ENCODE measurements at regions not wholly inside any gene's neighbourhood (a gene's known extent, or its start where the extent isn't known, plus 50 kb on each side); places are given as distances from the start of the nearest gene placed in this dataset.

- H3K36me3 ChIP-seq (ENCODE audit: insufficient read depth, insufficient read length, low read length): no peaks in the 10 kb centered on the region
- H3K4me1 ChIP-seq (ENCODE audit: insufficient read depth, insufficient read length): no peaks in the 10 kb centered on the region
- TF ChIP-seq ZNF274 (IDR thresholded peaks at IDR 0.05; ENCODE audit: low read depth, low read length) (no peak), SUZ12 (IDR thresholded peaks at IDR 0.05; ENCODE audit: extremely low read depth, insufficient read depth, insufficient read length) (no peak), YY1 (IDR thresholded peaks at IDR 0.05; ENCODE audit: insufficient read depth, insufficient read length) (no peak)
- H3K4me3 ChIP-seq (ENCODE audit: insufficient read length, low read depth): no peak overlapping the region
- no peak overlapping the region for H3K9ac ChIP-seq (ENCODE audit: insufficient read length, low read depth)
- no peaks in the 10 kb centered on the region for H3K27me3 ChIP-seq (ENCODE audit: insufficient read depth, insufficient read length)
- H3K9me3 ChIP-seq (ENCODE audit: insufficient read depth, low read length): no peaks in the 10 kb centered on the region
- DNase-seq (ENCODE audit: low read depth, low spot score): no peak
Measured at GRCh38 chr7:25279705-25280104, 51.4 kb upstream of the NPVF start.

GRCh38 chr7:25280181-25280580 is 51.9 kb upstream of the NPVF start:
- H3K9me3 ChIP-seq (ENCODE audit: insufficient read depth, low read length): no peaks in the 10 kb centered on the region
- DNase-seq (ENCODE audit: low read depth, low spot score): no peak
- no peaks in the 10 kb centered on the region for H3K27me3 ChIP-seq (ENCODE audit: insufficient read depth, insufficient read length)
- no peaks in the 10 kb centered on the region for H3K4me1 ChIP-seq (ENCODE audit: insufficient read depth, insufficient read length)
- no peak overlapping the region for H3K4me3 ChIP-seq (ENCODE audit: insufficient read length, low read depth)
- no peak overlapping the region for H3K9ac ChIP-seq (ENCODE audit: insufficient read length, low read depth)
- TF ChIP-seq YY1 (IDR thresholded peaks at IDR 0.05; ENCODE audit: insufficient read depth, insufficient read length) (no peak), SUZ12 (IDR thresholded peaks at IDR 0.05; ENCODE audit: extremely low read depth, insufficient read depth, insufficient read length) (no peak), ZNF274 (IDR thresholded peaks at IDR 0.05; ENCODE audit: low read depth, low read length) (no peak)
- no peaks in the 10 kb centered on the region for H3K36me3 ChIP-seq (ENCODE audit: insufficient read depth, insufficient read length, low read length)

GRCh38 chr7:25282194-25282593 is 53.9 kb upstream of the NPVF start:
- H3K9ac ChIP-seq (ENCODE audit: insufficient read length, low read depth): no peak overlapping the region
- TF ChIP-seq SUZ12 (IDR thresholded peaks at IDR 0.05; ENCODE audit: extremely low read depth, insufficient read depth, insufficient read length) (no peak), ZNF274 (IDR thresholded peaks at IDR 0.05; ENCODE audit: low read depth, low read length) (no peak), YY1 (IDR thresholded peaks at IDR 0.05; ENCODE audit: insufficient read depth, insufficient read length) (no peak)
- H3K9me3 ChIP-seq (ENCODE audit: insufficient read depth, low read length): no peaks in the 10 kb centered on the region
- H3K27me3 ChIP-seq (ENCODE audit: insufficient read depth, insufficient read length): no peaks in the 10 kb centered on the region
- no peaks in the 10 kb centered on the region for H3K36me3 ChIP-seq (ENCODE audit: insufficient read depth, insufficient read length, low read length)
- no peak overlapping the region for H3K4me3 ChIP-seq (ENCODE audit: insufficient read length, low read depth)
- no peak for DNase-seq (ENCODE audit: low read depth, low spot score)
- no peaks in the 10 kb centered on the region for H3K4me1 ChIP-seq (ENCODE audit: insufficient read depth, insufficient read length)

- TF ChIP-seq YY1 (IDR thresholded peaks at IDR 0.05; ENCODE audit: insufficient read depth, insufficient read length) (no peak), SUZ12 (IDR thresholded peaks at IDR 0.05; ENCODE audit: extremely low read depth, insufficient read depth, insufficient read length) (no peak), ZNF274 (IDR thresholded peaks at IDR 0.05; ENCODE audit: low read depth, low read length) (no peak)
- Histone ChIP-seq H3K9me3 (ENCODE audit: insufficient read depth, low read length) (no peaks in the 10 kb centered on the region), H3K36me3 (ENCODE audit: insufficient read depth, insufficient read length, low read length) (no peaks in the 10 kb centered on the region), H3K27me3 (ENCODE audit: insufficient read depth, insufficient read length) (no peaks in the 10 kb centered on the region), H3K4me3 (ENCODE audit: insufficient read length, low read depth) (no peak overlapping the region), H3K9ac (ENCODE audit: insufficient read length, low read depth) (no peak overlapping the region), H3K4me1 (ENCODE audit: insufficient read depth, insufficient read length) (no peaks in the 10 kb centered on the region)
- DNase-seq (ENCODE audit: low read depth, low spot score): no peak
Measured at GRCh38 chr7:25286756-25287155, 58.5 kb upstream of the NPVF start.

GRCh38 chr7:25287291-25287690 is 59.0 kb upstream of the NPVF start:
- Histone ChIP-seq H3K36me3 (ENCODE audit: insufficient read depth, insufficient read length, low read length) (no peaks in the 10 kb centered on the region), H3K9ac (ENCODE audit: insufficient read length, low read depth) (no peak overlapping the region), H3K4me1 (ENCODE audit: insufficient read depth, insufficient read length) (no peaks in the 10 kb centered on the region), H3K9me3 (ENCODE audit: insufficient read depth, low read length) (no peaks in the 10 kb centered on the region), H3K4me3 (ENCODE audit: insufficient read length, low read depth) (no peak overlapping the region), H3K27me3 (ENCODE audit: insufficient read depth, insufficient read length) (no peaks in the 10 kb centered on the region)
- TF ChIP-seq SUZ12 (IDR thresholded peaks at IDR 0.05; ENCODE audit: extremely low read depth, insufficient read depth, insufficient read length) (no peak), ZNF274 (IDR thresholded peaks at IDR 0.05; ENCODE audit: low read depth, low read length) (no peak), YY1 (IDR thresholded peaks at IDR 0.05; ENCODE audit: insufficient read depth, insufficient read length) (no peak)
- no peak for DNase-seq (ENCODE audit: low read depth, low spot score)

- Histone ChIP-seq H3K4me3 (ENCODE audit: insufficient read length, low read depth) (no peak overlapping the region), H3K27me3 (ENCODE audit: insufficient read depth, insufficient read length) (no peaks in the 10 kb centered on the region), H3K9ac (ENCODE audit: insufficient read length, low read depth) (no peak overlapping the region), H3K36me3 (ENCODE audit: insufficient read depth, insufficient read length, low read length) (no peaks in the 10 kb centered on the region), H3K4me1 (ENCODE audit: insufficient read depth, insufficient read length) (no peaks in the 10 kb centered on the region), H3K9me3 (ENCODE audit: insufficient read depth, low read length) (no peaks in the 10 kb centered on the region)
- DNase-seq (ENCODE audit: low read depth, low spot score): no peak
- TF ChIP-seq SUZ12 (IDR thresholded peaks at IDR 0.05; ENCODE audit: extremely low read depth, insufficient read depth, insufficient read length) (no peak), YY1 (IDR thresholded peaks at IDR 0.05; ENCODE audit: insufficient read depth, insufficient read length) (no peak), ZNF274 (IDR thresholded peaks at IDR 0.05; ENCODE audit: low read depth, low read length) (no peak)
Measured at GRCh38 chr7:25288556-25289307, 60.4 kb upstream of the NPVF start.

- H3K27me3 ChIP-seq (ENCODE audit: insufficient read depth, insufficient read length): no peaks in the 10 kb centered on the region
- H3K9ac ChIP-seq (ENCODE audit: insufficient read length, low read depth): no peak overlapping the region
- TF ChIP-seq SUZ12 (IDR thresholded peaks at IDR 0.05; ENCODE audit: extremely low read depth, insufficient read depth, insufficient read length) (no peak), ZNF274 (IDR thresholded peaks at IDR 0.05; ENCODE audit: low read depth, low read length) (no peak), YY1 (IDR thresholded peaks at IDR 0.05; ENCODE audit: insufficient read depth, insufficient read length) (no peak)
- no peaks in the 10 kb centered on the region for H3K36me3 ChIP-seq (ENCODE audit: insufficient read depth, insufficient read length, low read length)
- H3K9me3 ChIP-seq (ENCODE audit: insufficient read depth, low read length): no peaks in the 10 kb centered on the region
- no peak for DNase-seq (ENCODE audit: low read depth, low spot score)
- no peak overlapping the region for H3K4me3 ChIP-seq (ENCODE audit: insufficient read length, low read depth)
- no peaks in the 10 kb centered on the region for H3K4me1 ChIP-seq (ENCODE audit: insufficient read depth, insufficient read length)
Measured at GRCh38 chr7:25289518-25289917, 61.2 kb upstream of the NPVF start.

All from NT2/D1 (cell line).